ENCODE measurements at regions not wholly inside any gene's neighbourhood (a gene's known extent, or its start where the extent isn't known, plus 50 kb on each side); places are given as distances from the start of the nearest gene placed in this dataset.
"Not testable (repeated sequence)": the region's sequence is repeated elsewhere in the genome, so short reads cannot be mapped to it uniquely, and the experiment has no call there.

DNA sequence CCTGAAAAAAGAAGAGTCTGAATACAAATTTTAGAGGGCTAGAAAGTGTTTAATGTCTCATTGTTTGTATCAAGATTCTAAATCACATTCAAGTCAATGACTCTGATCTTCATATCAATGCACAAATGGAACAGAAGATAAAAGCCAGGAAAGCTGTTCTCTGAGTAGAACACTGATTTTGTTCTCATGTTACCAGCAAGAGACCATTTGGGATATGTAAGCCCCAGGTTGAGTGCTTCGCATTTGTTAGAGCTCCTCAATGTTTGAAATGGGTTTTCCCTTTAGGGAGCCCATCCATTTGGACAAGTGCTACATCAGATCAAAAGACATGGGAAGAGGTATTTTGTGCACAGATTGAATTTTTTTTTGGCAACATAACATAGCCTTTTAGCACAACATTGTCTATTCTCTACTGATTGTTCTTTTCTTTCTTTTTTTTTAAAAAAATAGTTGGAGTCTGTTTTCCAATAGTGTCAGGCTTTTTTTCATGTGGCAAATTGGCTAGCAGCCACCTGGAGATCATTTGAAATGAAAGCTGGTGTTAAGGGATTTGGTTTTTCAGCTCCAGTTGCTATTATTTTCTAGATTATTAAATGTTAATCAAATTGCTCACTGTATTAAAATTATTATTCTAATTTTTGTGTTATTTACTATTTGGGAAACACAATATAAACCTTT lies 74.5 kb upstream of the ZPLD1 start:
- ATAC-seq (no peak), DNase-seq (ENCODE audit: low spot score) (no peak)

DNA sequence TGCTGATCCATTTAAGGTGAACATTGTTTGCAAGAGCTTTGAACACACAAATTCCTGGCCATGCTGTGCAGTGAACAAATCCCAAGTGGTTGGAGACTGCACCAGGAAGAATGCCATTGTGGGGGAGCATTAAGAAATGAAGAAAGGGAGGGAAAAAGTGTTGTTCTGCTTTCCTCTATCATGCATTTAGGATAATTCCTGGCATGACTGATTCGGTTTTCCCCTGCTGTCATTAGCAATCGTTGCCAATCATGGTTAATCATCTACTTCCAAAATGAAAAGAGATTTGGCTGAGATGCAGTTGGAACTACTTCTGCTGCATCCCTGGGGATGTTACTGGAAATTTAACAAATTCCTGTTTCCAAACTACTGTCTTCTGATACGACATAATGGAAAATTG lies 73.7 kb upstream of the ZPLD1 start:
- no peak for DNase-seq (ENCODE audit: low spot score)
- no peak for ATAC-seq

DNA sequence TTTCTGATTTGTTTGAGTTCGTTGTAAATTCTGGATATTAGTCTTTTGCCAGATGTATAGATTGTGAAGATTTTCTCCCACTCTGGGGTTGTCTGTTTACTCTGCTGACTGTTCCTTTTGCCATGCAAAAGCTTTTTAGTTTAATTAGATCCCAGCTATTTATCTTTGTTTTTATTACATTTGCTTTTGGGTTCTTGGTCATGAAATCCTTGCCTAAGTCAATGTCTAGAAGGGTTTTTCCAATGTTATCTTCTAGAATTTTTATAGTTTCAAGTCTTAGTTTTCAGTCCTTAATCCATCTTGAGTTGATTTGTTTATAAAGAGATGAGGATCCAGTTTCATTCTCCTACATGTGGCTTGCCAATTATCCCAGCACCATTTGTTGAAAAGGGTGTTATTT lies 68.7 kb upstream of the ZPLD1 start:
- not testable (repeated sequence) for ATAC-seq; DNase-seq (ENCODE audit: low spot score)

DNA sequence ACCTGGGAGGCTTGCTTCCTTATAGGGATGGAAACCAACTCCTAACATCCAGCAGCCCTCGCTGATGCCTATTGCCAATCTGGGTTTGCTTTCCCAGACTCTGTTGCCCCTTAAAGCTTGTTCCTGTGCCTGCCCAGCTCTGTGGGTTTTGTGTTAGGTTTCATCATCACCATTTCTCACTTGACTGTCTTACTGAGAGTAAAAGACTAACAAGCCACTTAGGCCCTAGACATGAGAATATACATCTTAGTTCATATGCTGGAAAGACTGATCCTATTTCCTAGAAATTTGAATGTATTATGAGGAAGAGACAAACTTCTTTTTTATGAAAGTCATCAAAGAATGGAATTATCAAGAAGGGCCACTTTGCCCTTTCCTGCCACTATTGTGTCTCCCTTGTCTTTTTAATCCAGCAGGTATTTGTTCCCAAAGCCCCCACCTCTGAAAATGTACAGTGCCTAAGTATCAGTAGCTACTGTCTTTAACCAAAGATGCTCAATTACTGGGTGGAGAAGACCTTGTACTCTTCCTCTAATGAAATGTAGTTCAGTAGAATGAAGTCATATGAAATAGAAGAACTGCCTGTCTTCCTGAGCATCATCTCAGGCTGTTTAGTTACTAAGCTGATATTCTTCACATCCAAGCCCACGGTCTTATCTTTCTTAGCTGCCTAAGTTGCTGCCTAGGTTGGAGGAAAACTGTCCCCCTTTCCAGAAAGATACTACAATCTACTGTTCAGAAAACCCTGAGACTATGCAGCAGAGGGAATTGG lies 59.8 kb upstream of the ZPLD1 start:
- no peak for ATAC-seq
- DNase-seq (ENCODE audit: low spot score): no peak

DNA sequence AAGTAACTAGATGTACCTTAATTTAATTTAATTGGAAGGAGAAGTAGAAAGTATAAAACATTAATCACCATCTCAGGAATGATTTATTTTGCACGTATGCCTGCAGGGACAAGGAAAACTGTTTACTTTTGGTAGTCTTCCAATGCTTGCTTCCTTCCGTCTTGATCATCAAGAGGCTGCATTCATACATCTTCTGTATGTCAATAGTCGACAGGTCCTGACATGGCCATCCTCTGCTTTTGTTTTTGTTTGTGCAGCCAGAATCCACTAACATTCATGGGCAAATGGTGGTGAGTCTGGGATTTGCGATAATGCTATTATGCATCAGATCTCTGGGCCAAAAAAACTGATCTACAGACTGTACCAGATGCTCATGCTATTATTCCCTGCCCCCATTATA lies 56.6 kb upstream of the ZPLD1 start:
- no peak for DNase-seq (ENCODE audit: low spot score)
- no peak for ATAC-seq

DNA sequence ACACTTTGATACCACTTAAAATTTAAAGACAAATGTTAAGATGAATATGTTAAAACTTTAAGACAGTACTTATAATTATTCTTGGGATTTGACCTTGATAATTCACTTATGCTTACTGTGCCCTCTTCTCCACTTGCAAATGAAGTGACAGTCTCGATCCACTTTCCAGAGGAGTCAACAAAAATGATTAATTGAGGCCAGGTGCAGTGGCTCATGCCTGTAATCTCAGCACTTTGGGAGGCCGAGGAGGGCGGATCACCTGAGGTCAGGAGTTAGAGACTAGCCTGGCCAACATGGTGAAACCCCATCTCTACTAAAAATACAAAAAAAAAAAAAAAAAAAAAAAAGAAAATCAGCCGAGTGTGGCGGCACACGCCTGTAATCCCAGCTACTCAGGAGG lies 52.6 kb upstream of the ZPLD1 start:
- not testable (repeated sequence) for ATAC-seq; DNase-seq (ENCODE audit: low spot score)
